ENCODE measurements at regions not wholly inside any gene's neighbourhood (a gene's known extent, or its start where the extent isn't known, plus 50 kb on each side); places are given as distances from the start of the nearest gene placed in this dataset.
A peak's percentile ranks its signal among the peaks of the same experiment; 100 is the strongest.
"Not testable (repeated sequence)": the region's sequence is repeated elsewhere in the genome, so short reads cannot be mapped to it uniquely, and the experiment has no call there.

DNA sequence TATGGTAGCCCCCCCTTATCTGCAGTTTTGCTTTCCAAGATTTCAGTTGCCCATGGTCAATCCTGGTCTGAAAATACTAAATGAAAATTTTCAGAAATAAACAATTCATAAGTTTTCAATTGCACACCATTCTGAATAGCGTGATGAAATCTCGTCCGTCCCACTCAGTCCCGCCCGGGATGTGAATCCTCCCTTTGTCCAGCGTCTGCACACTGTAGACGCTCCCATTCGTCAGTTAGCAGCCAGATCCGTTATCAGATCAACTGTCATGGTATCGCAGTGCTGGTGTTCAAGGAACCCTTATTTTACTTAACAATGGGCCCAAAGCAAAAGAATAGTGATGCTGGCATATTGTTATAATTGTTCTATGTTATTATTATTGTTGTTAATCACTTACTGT lies 98.6 kb downstream of the TMEM215 start:
- no peak for ATAC-seq
- intact Hi-C loops (cut with DNase I), result loop anchor here in 1 of 10 donors (10.0 kb wide), 1 partner anchor 57 kb away; no protein-coding TSS in a partner anchor
- 68 to 79% methylated on average over 10 of the region's 10 CpGs for WGBS, 2 donors
- no peak for DNase-seq
- TF ChIP-seq, protein P1, sequence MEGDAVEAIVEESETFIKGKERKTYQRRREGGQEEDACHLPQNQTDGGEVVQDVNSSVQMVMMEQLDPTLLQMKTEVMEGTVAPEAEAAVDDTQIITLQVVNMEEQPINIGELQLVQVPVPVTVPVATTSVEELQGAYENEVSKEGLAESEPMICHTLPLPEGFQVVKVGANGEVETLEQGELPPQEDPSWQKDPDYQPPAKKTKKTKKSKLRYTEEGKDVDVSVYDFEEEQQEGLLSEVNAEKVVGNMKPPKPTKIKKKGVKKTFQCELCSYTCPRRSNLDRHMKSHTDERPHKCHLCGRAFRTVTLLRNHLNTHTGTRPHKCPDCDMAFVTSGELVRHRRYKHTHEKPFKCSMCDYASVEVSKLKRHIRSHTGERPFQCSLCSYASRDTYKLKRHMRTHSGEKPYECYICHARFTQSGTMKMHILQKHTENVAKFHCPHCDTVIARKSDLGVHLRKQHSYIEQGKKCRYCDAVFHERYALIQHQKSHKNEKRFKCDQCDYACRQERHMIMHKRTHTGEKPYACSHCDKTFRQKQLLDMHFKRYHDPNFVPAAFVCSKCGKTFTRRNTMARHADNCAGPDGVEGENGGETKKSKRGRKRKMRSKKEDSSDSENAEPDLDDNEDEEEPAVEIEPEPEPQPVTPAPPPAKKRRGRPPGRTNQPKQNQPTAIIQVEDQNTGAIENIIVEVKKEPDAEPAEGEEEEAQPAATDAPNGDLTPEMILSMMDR (IDR thresholded peaks at IDR 0.05), result no peak
- Histone ChIP-seq H3K36me3 (no peaks in the 10 kb centered on the region), H3K4me3 (no peak overlapping the region), H3K9me3 (no peaks in the 10 kb centered on the region), H3K4me1 (peaks cover 0 to 9% (median 0%) of the 10 kb centered on the region in 9 donors), H3K27ac (no peak overlapping the region), H3K27me3 (no peaks in the 10 kb centered on the region)

DNA sequence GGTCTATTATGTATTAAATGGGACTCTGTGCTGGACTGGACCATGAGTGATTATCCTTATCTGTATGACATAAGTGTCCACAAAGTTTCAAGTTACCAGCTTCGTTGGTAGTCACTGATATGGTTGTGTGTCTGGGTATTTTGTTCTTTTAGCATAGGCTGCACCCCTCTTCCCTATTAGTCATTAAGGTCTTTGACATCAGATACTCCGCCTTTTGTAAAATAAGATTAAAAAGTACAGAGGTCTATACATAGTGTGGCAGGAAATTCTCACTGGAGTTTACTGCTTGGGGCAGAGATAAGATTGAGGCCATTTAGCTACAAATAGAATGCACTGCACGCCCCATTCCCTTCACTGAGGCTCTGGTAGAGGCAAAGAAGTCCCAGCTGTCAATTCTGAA lies 99.4 kb downstream of the TMEM215 start:
- TF ChIP-seq, protein P1 (IDR thresholded peaks at IDR 0.05), result no peak
- H3K36me3 ChIP-seq, result no peaks in the 10 kb centered on the region
- H3K27ac ChIP-seq, result no peak overlapping the region
- WGBS, 2 donors, result 1 to 21% methylated on average over 3 of the region's 3 CpGs
- peak in 1 of 8 donors; percentile 57 for ATAC-seq
- H3K4me3 ChIP-seq, result no peak overlapping the region
- H3K9me3 ChIP-seq, result no peaks in the 10 kb centered on the region
- intact Hi-C loops (cut with DNase I), result loop anchor here in 1 of 10 donors (10.0 kb wide), 1 partner anchor 58 kb away; no protein-coding TSS in a partner anchor
- DNase-seq, result no peak
- peaks cover 0 to 3% (median 0%) of the 10 kb centered on the region in 9 donors for H3K4me1 ChIP-seq
- H3K27me3 ChIP-seq, result no peaks in the 10 kb centered on the region

DNA sequence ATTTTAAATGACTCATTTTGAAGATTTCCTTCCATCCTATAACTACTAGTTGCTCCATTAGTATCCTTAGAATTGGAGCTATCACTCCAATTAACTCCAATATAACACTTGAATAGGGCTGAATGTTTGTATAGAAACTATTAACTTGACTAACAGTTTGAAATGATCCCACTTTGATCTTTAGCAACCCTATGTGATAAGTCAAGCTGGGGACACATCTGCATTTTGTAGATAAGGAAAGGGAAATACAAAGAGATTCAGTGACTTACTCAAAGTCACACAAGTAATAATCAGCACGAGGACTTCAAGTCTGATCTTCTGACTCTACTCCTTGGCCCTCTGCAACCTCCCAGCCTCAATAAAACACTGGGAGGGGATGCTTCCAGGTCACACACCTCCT lies 101.1 kb downstream of the TMEM215 start:
- H3K4me3 ChIP-seq, result no peak overlapping the region
- no peak overlapping the region for H3K27ac ChIP-seq
- ATAC-seq, result no peak
- no peaks in the 10 kb centered on the region for H3K27me3 ChIP-seq
- TF ChIP-seq, protein P1 (IDR thresholded peaks at IDR 0.05), result no peak
- 29 to 76% methylated on average over 1 of the region's 1 CpG for WGBS, 2 donors
- intact Hi-C loops (cut with DNase I), result loop anchor here in 1 of 10 donors (10.0 kb wide), 1 partner anchor 60 kb away; no protein-coding TSS in a partner anchor
- H3K4me1 ChIP-seq, result no peaks in the 10 kb centered on the region
- no peak for DNase-seq
- H3K36me3 ChIP-seq, result no peaks in the 10 kb centered on the region
- no peaks in the 10 kb centered on the region for H3K9me3 ChIP-seq

DNA sequence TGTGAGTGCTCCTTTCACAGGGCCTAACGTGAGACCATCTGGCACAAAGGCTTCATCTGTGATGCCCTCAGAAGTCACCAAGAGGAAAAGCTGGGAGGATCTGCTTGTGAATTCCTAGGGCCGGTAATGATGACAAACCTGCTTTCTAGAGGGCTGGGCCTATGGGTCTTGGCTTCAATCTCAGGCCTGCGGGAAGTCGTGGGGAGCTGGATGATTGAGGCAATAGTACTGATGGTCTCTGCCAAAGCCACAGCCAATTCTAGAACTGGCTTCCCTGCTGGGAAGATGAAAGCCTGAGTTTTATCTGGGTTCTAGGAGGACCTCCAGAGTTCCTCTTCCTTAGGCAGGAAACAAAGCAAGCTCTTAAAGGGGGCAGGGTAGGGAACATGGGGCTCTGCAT lies 102.7 kb downstream of the TMEM215 start:
- intact Hi-C loops (cut with DNase I), result loop anchor here in 1 of 10 donors (10.0 kb wide), 1 partner anchor 61 kb away; no protein-coding TSS in a partner anchor
- Histone ChIP-seq H3K9me3 (no peaks in the 10 kb centered on the region), H3K27me3 (no peaks in the 10 kb centered on the region), H3K36me3 (no peaks in the 10 kb centered on the region), H3K4me1 (no peaks in the 10 kb centered on the region), H3K4me3 (no peak overlapping the region), H3K27ac (no peak overlapping the region)
- no peak for DNase-seq
- WGBS, 2 donors, result 61 to 93% methylated on average over 4 of the region's 4 CpGs
- TF ChIP-seq, protein P1 (IDR thresholded peaks at IDR 0.05), result no peak
- no peak for ATAC-seq

DNA sequence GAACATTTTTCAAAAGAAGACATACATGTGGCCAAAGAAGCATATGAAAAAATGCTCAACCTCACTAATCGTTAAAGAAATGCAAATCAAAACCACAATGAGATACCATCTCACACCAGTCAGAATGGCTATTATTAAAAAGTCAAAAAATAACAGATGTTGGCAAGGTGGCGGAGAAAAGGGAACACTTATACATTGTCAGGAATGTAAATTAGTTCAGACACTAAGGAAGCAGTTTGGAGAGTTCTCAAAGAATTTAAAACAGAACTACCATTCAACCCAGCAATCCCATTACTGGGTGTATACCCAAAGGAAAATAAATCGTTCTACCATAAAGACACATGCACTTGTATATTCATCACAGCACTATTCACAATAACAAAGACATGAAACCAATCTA lies 106.9 kb downstream of the APTX start:
- H3K4me1 ChIP-seq; ATAC-seq; H3K4me3 ChIP-seq; intact Hi-C loops (cut with DNase I); H3K27me3 ChIP-seq; DNase-seq; H3K36me3 ChIP-seq; H3K27ac ChIP-seq: not testable (repeated sequence)
- WGBS, 2 donors, result 65 to 77% methylated on average over 3 of the region's 3 CpGs
- H3K9me3 ChIP-seq, result peaks cover 0 to 17% (median 0%) of the 10 kb centered on the region in 11 donors
